ENCODE measurements at regions not wholly inside any gene's neighbourhood (a gene's known extent, or its start where the extent isn't known, plus 50 kb on each side); places are given as distances from the start of the nearest gene placed in this dataset.

- DNase-seq, result no peak
Observed at GRCh38 chr3:118036215-118036614, 998.4 kb downstream of the IGSF11 start.

GRCh38 chr3:118055381-118055780, 979.3 kb downstream of the IGSF11 start:
- DNase-seq, result peak; percentile 0

GRCh38 chr3:118057086-118057485, 977.6 kb downstream of the IGSF11 start:
- no peak for DNase-seq

- DNase-seq, result no peak
Observed at GRCh38 chr3:118059096-118059495, 975.5 kb downstream of the IGSF11 start.

- DNase-seq, result no peak
Observed at GRCh38 chr3:118067439-118067838, 967.2 kb downstream of the IGSF11 start.

- DNase-seq, result no peak
Observed at GRCh38 chr3:118075873-118076272, 958.8 kb downstream of the IGSF11 start.

- no peak for DNase-seq
Observed at GRCh38 chr3:118077332-118077731, 957.3 kb downstream of the IGSF11 start.

- DNase-seq, result no peak
Observed at GRCh38 chr3:118080889-118081288, 953.8 kb downstream of the IGSF11 start.

GRCh38 chr3:118088696-118089095, 946.0 kb downstream of the IGSF11 start:
- no peak for DNase-seq

GRCh38 chr3:118089563-118089962, 945.1 kb downstream of the IGSF11 start:
- no peak for DNase-seq

GRCh38 chr3:118097226-118097625, 937.4 kb downstream of the IGSF11 start:
- DNase-seq, result no peak

- no peak for DNase-seq
Observed at GRCh38 chr3:118097660-118098059, 937.0 kb downstream of the IGSF11 start.

- DNase-seq, result no peak
Observed at GRCh38 chr3:118098827-118099226, 935.8 kb downstream of the IGSF11 start.

- no peak for DNase-seq
Observed at GRCh38 chr3:118101891-118102290, 932.8 kb downstream of the IGSF11 start.

- no peak for DNase-seq
Observed at GRCh38 chr3:118102737-118103136, 931.9 kb downstream of the IGSF11 start.

GRCh38 chr3:118108201-118108600, 926.4 kb downstream of the IGSF11 start:
- no peak for DNase-seq

GRCh38 chr3:118108769-118109168, 925.9 kb downstream of the IGSF11 start:
- DNase-seq, result no peak

- no peak for DNase-seq
Observed at GRCh38 chr3:118110211-118110610, 924.4 kb downstream of the IGSF11 start.

- no peak for DNase-seq
Observed at GRCh38 chr3:118116991-118117390, 917.7 kb downstream of the IGSF11 start.

GRCh38 chr3:118126751-118127150, 907.9 kb downstream of the IGSF11 start:
- DNase-seq, result no peak

GRCh38 chr3:118127992-118128391, 906.7 kb downstream of the IGSF11 start:
- no peak for DNase-seq

GRCh38 chr3:118128886-118129285, 905.8 kb downstream of the IGSF11 start:
- no peak for DNase-seq

GRCh38 chr3:118137778-118138177, 896.9 kb downstream of the IGSF11 start:
- no peak for DNase-seq

- no peak for DNase-seq
Observed at GRCh38 chr3:118144919-118145318, 889.7 kb downstream of the IGSF11 start.
